GM19438 (cell line): ENCODE measurements at regions not wholly inside any gene's neighbourhood (a gene's known extent, or its start where the extent isn't known, plus 50 kb on each side); places are given as distances from the start of the nearest gene placed in this dataset.
A peak's percentile ranks its signal among the peaks of the same experiment; 100 is the strongest.
"Not testable (repeated sequence)": the region's sequence is repeated elsewhere in the genome, so short reads cannot be mapped to it uniquely, and the experiment has no call there.

ENCODE experiments used
- ATAC-seq: cut with Tn5 transposase; IDR thresholded peaks from one replicate; pipeline ENCODE4 v1.9.1; 2021; ENCODE audit warnings: low read depth; ENCODE audit not compliant: unreplicated experiment

- ATAC-seq: not testable (repeated sequence)
Measured at GRCh38 chr15:22134941-22135566, 54.7 kb downstream of the OR4M2 start.

GRCh38 chr15:22137572-22137971, 57.2 kb downstream of the OR4M2 start:
- ATAC-seq: not testable (repeated sequence)

- ATAC-seq: not testable (repeated sequence)
Measured at GRCh38 chr15:22141106-22141505, 60.8 kb downstream of the OR4M2 start.

- peak; percentile 93 for ATAC-seq
Measured at GRCh38 chr15:22148109-22148508, 67.8 kb downstream of the OR4M2 start.

GRCh38 chr15:22158243-22158642, 77.9 kb downstream of the OR4M2 start:
- ATAC-seq: not testable (repeated sequence)

- ATAC-seq: peak; percentile 39
Measured at GRCh38 chr15:22160283-22160682, 80.0 kb downstream of the OR4M2 start.

- peak; percentile 72 for ATAC-seq
Measured at GRCh38 chr15:22160741-22161140, 80.4 kb downstream of the OR4M2 start.

- ATAC-seq: peak; percentile 68
Measured at GRCh38 chr15:22161398-22161797, 81.1 kb downstream of the OR4M2 start.

- ATAC-seq: not testable (repeated sequence)
Measured at GRCh38 chr15:22163715-22164114, 83.4 kb downstream of the OR4M2 start.

- ATAC-seq: not testable (repeated sequence)
Measured at GRCh38 chr15:22167521-22167920, 87.2 kb downstream of the OR4M2 start.

GRCh38 chr15:22173029-22173998, 93.0 kb downstream of the OR4M2 start:
- ATAC-seq: peak; percentile 61

- ATAC-seq: peak; percentile 57
Measured at GRCh38 chr15:22174088-22174487, 93.8 kb downstream of the OR4M2 start.

- ATAC-seq: not testable (repeated sequence)
Measured at GRCh38 chr15:22177965-22178364, 97.6 kb downstream of the OR4M2 start.

GRCh38 chr15:22178438-22178837, 98.1 kb downstream of the OR4M2 start:
- not testable (repeated sequence) for ATAC-seq

GRCh38 chr15:22179043-22179442, 98.7 kb downstream of the OR4M2 start:
- not testable (repeated sequence) for ATAC-seq

GRCh38 chr15:22180611-22181010, 100.3 kb downstream of the OR4M2 start:
- not testable (repeated sequence) for ATAC-seq

GRCh38 chr15:22184678-22185077, 104.4 kb downstream of the OR4M2 start:
- ATAC-seq: peak; percentile 81

GRCh38 chr15:22186846-22187532, 106.7 kb downstream of the OR4M2 start:
- ATAC-seq: not testable (repeated sequence)

- ATAC-seq: not testable (repeated sequence)
Measured at GRCh38 chr15:22191818-22192217, 111.5 kb downstream of the OR4M2 start.

- ATAC-seq: not testable (repeated sequence)
Measured at GRCh38 chr15:22194739-22195617, 114.7 kb downstream of the OR4M2 start.
